DND-41 (cell line): ENCODE measurements at regions not wholly inside any gene's neighbourhood (a gene's known extent, or its start where the extent isn't known, plus 50 kb on each side); places are given as distances from the start of the nearest gene placed in this dataset.
"Not testable (repeated sequence)": the region's sequence is repeated elsewhere in the genome, so short reads cannot be mapped to it uniquely, and the experiment has no call there.

ENCODE experiments used
- ATAC-seq: fragments of 200-7000 bp; cut with Tn5 transposase; 3 replicates; pipeline ENCODE4 v1.9.1; 2021; ENCODE audit warnings: low read depth; ENCODE audit not compliant: insufficient read depth
- DNase-seq: peaks from one replicate; pipeline ENCODE4 v3.0.0-alpha.2; 2020
- H2AFZ ChIP-seq: 2 replicates; pipeline ENCODE4 v1.6.0; 2012; ENCODE audit warnings: low read depth, low read length
- H3K27ac ChIP-seq: 2 replicates; pipeline ENCODE4 v1.5.1; 2012; ENCODE audit warnings: low read length, inconsistent platforms
- H3K27me3 ChIP-seq: fragments of 200-600 bp; sonication (generic); 2 replicates; pipeline ENCODE4 v1.6.0; 2012; ENCODE audit warnings: low read length, mild to moderate bottlenecking, inconsistent platforms; ENCODE audit not compliant: insufficient read depth, poor library complexity
- H3K36me3 ChIP-seq: 2 replicates; pipeline ENCODE4 v1.5.1; 2012; ENCODE audit warnings: low read length, inconsistent platforms; ENCODE audit not compliant: insufficient read depth
- H3K4me1 ChIP-seq: 2 replicates; pipeline ENCODE4 v1.5.1; 2012; ENCODE audit warnings: mild to moderate bottlenecking, low read length; ENCODE audit not compliant: insufficient read depth
- H3K4me2 ChIP-seq: 2 replicates; pipeline ENCODE4 v1.6.0; 2012; ENCODE audit warnings: mild to moderate bottlenecking, moderate library complexity, low read length, inconsistent platforms; ENCODE audit not compliant: insufficient read depth
- H3K4me3 ChIP-seq, 2 experiments: fragments of 200-600 bp in 1 of 2; shearing (Covaris generic) in 1 of 2; 2 replicates each; pipeline ENCODE4 v1.5.1; 2012 to 2016; ENCODE audit warnings: inconsistent platforms in 2 of 2, low read length in 2 of 2, mild to moderate bottlenecking in 2 of 2, low read depth in 1 of 2, moderate library complexity in 1 of 2
- H3K79me2 ChIP-seq: 2 replicates; pipeline ENCODE4 v1.6.0; 2012; ENCODE audit warnings: low read length, inconsistent platforms; ENCODE audit not compliant: insufficient read depth
- H3K9ac ChIP-seq: 2 replicates; pipeline ENCODE4 v1.6.0; 2012; ENCODE audit warnings: low read depth, mild to moderate bottlenecking, inconsistent platforms, low read length, moderate library complexity
- H3K9me3 ChIP-seq: 2 replicates; pipeline ENCODE4 v1.5.1; 2012; ENCODE audit warnings: low read length, moderate library complexity, mild to moderate bottlenecking, inconsistent platforms; ENCODE audit not compliant: insufficient read depth, severe bottlenecking
- H4K20me1 ChIP-seq: 2 replicates; pipeline ENCODE4 v1.6.0; 2012; ENCODE audit warnings: low read length; ENCODE audit not compliant: insufficient read depth
- CTCF ChIP-seq: IDR thresholded peaks from 2 replicates; pipeline ENCODE4 v1.5.1; 2012; ENCODE audit warnings: borderline replicate concordance, low read length, moderate library complexity, mild to moderate bottlenecking; ENCODE audit not compliant: poor library complexity, severe bottlenecking; ENCODE audit errors: extremely low read depth
- EZH2 ChIP-seq: IDR thresholded peaks from 3 replicates; pipeline ENCODE4 v1.6.1; 2012; ENCODE audit warnings: borderline replicate concordance, low read depth, mild to moderate bottlenecking, moderate library complexity, low read length, inconsistent platforms; ENCODE audit not compliant: severe bottlenecking

GRCh38 chr14:30362369-30363218, 196.4 kb upstream of the G2E3 start:
- Histone ChIP-seq H3K4me3 (no peak overlapping the region), H3K4me1 (no peaks in the 10 kb centered on the region), H3K27ac (no peak overlapping the region), H3K79me2 (no peaks in the 10 kb centered on the region), H3K4me2 (no peak overlapping the region), H2AFZ (no peak overlapping the region), H3K9me3 (no peaks in the 10 kb centered on the region), H3K9ac (no peak overlapping the region), H3K27me3 (no peaks in the 10 kb centered on the region), H4K20me1 (no peaks in the 10 kb centered on the region), H3K36me3 (no peaks in the 10 kb centered on the region)
- ATAC-seq: no peak
- TF ChIP-seq EZH2 (no peak), CTCF (no peak)
- DNase-seq: no peak

- H4K20me1 ChIP-seq, DNase-seq, H3K27ac ChIP-seq, H3K4me2 ChIP-seq, ATAC-seq, H3K4me3 ChIP-seq, H3K27me3 ChIP-seq, H3K9me3 ChIP-seq, H3K79me2 ChIP-seq, H3K36me3 ChIP-seq, H2AFZ ChIP-seq, H3K4me1 ChIP-seq, H3K9ac ChIP-seq: not testable (repeated sequence)
Observed at GRCh38 chr14:30363219-30363880, 195.6 kb upstream of the G2E3 start.

GRCh38 chr14:30369502-30370180, 189.3 kb upstream of the G2E3 start:
- no peaks in the 10 kb centered on the region for H3K36me3 ChIP-seq
- ATAC-seq: no peak
- H3K4me2 ChIP-seq: no peak overlapping the region
- H3K4me3 ChIP-seq: no peak overlapping the region
- H4K20me1 ChIP-seq: no peaks in the 10 kb centered on the region
- H3K27ac ChIP-seq: no peak overlapping the region
- DNase-seq: no peak
- no peaks in the 10 kb centered on the region for H3K9me3 ChIP-seq
- no peaks in the 10 kb centered on the region for H3K4me1 ChIP-seq
- no peaks in the 10 kb centered on the region for H3K27me3 ChIP-seq
- TF ChIP-seq EZH2 (no peak), CTCF (no peak)
- H3K79me2 ChIP-seq: no peaks in the 10 kb centered on the region
- H3K9ac ChIP-seq: no peak overlapping the region
- no peak overlapping the region for H2AFZ ChIP-seq

- no peaks in the 10 kb centered on the region for H3K27me3 ChIP-seq
- no peaks in the 10 kb centered on the region for H3K9me3 ChIP-seq
- H3K9ac ChIP-seq: no peak overlapping the region
- H3K36me3 ChIP-seq: no peaks in the 10 kb centered on the region
- no peak overlapping the region for H3K4me3 ChIP-seq
- H3K4me2 ChIP-seq: no peak overlapping the region
- ATAC-seq (no peak), DNase-seq (no peak)
- H3K4me1 ChIP-seq: no peaks in the 10 kb centered on the region
- H4K20me1 ChIP-seq: no peaks in the 10 kb centered on the region
- TF ChIP-seq EZH2 (no peak), CTCF (no peak)
- H3K27ac ChIP-seq: no peak overlapping the region
- no peaks in the 10 kb centered on the region for H3K79me2 ChIP-seq
- no peak overlapping the region for H2AFZ ChIP-seq
Observed at GRCh38 chr14:30373053-30373452, 185.9 kb upstream of the G2E3 start.
